GM12864 (cell line): ENCODE measurements at regions not wholly inside any gene's neighbourhood (a gene's known extent, or its start where the extent isn't known, plus 50 kb on each side); places are given as distances from the start of the nearest gene placed in this dataset.

ENCODE experiments used
- DNase-seq: peaks from one replicate; pipeline ENCODE4 v3.0.0-alpha.2; 2011; ENCODE audit warnings: low read depth
- H3K4me3 ChIP-seq: 2 replicates; pipeline ENCODE4 v1.5.1; 2011; ENCODE audit warnings: mild to moderate bottlenecking, low read depth, low read length, control low read depth
- TF ChIP-seq, protein P1 (sequence below): IDR thresholded peaks from 2 replicates; pipeline ENCODE4 v1.5.1; 2011; ENCODE audit warnings: low read depth, mild to moderate bottlenecking, moderate library complexity, low read length, control low read depth, inconsistent platforms; ENCODE audit errors: missing control alignments

DNA sequence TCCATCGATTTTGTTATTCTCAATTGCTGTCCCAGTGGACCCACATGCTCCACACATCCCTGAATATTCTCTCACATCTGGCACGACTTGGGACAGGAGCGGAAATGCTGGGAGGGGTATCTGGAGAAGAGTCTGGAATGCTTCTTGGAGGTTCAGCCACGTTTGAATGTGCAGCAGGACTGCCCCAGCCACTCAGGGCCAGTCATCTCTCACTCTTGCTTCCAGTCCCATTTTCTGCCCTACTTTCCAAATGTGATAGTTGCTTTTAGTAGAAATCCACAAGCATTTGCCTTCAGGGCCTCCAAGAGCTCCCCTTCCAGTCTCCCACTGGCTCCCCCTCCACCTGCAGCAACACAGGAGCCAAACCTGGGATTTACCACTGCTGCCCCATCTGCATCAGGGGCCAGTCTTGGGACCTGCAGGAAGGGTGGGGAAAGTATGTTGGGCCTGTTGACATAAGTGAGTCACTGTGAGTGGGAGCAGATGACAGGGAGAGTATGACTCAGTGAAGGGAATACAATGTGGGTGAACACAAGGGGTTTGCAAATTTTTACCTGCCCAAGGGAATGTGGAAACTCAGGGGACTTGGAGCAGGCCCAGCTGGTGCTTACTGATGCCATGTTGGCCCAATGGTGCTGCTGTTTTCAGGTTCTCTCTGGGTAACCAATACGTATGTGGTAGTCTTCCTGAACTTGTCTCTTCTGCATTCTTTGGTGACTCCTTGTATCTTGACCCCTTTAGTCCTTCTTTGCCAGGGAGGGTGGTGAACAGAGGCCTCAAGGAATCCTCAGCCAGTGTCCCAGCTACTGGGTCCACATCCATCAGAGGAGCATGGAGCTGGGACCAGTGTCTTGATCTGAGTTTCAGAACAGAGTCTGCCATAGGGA, 78.8 kb upstream of the CRHR1 start:
- TF ChIP-seq, protein P1, sequence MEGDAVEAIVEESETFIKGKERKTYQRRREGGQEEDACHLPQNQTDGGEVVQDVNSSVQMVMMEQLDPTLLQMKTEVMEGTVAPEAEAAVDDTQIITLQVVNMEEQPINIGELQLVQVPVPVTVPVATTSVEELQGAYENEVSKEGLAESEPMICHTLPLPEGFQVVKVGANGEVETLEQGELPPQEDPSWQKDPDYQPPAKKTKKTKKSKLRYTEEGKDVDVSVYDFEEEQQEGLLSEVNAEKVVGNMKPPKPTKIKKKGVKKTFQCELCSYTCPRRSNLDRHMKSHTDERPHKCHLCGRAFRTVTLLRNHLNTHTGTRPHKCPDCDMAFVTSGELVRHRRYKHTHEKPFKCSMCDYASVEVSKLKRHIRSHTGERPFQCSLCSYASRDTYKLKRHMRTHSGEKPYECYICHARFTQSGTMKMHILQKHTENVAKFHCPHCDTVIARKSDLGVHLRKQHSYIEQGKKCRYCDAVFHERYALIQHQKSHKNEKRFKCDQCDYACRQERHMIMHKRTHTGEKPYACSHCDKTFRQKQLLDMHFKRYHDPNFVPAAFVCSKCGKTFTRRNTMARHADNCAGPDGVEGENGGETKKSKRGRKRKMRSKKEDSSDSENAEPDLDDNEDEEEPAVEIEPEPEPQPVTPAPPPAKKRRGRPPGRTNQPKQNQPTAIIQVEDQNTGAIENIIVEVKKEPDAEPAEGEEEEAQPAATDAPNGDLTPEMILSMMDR: no peak
- DNase-seq: no peak
- H3K4me3 ChIP-seq: no peak overlapping the region

DNA sequence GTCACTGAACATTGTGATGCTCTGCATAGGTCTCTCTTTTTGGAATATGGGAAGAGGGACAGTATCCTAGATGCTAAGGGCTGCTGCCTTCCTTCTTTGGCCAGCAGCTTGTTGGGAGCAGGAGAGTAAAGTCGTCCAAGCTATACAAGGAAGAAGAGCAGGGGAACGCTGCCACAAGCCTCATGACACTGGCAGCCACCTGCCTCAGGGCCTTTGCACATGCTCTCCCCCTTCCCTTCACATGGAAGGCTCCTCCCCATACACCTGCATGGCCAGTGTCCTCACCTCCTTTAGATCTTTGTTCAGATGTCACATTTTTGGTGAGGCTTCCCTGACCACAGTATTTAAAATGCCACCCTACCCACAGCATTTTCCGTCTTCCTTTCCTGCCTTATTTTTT, 78.1 kb upstream of the CRHR1 start:
- no peak for DNase-seq
- H3K4me3 ChIP-seq: no peak overlapping the region
- TF ChIP-seq, protein P1: no peak

DNA sequence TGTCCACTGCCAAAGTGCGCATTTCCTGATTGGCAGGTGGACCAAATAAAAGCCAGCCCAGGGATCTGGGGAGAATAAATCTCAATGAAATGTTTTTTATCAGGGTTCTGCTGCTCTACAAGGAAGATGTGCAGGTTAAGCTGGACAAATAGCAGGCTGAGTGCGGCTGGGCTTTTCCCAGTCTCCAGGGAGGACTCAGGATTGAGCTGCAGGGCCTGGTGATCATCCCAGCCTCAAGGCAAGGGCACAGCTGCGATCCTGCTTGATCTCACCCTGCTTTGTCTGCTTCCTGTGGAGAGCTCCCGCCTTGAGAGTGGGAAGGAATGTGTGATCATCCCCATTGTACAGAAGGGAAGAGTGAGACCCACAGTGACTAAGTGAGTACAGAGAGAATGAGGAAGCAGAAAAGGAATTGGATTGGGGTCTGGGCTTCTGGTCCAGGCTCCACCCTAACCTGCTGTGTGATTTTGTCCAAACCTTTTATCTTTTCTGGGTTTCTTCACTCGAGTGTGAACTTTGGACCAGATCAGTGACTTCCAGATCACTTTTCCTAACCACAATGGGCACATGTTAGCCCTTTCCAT, 75.3 kb upstream of the CRHR1 start:
- TF ChIP-seq, protein P1: no peak
- no peak overlapping the region for H3K4me3 ChIP-seq
- no peak for DNase-seq

DNA sequence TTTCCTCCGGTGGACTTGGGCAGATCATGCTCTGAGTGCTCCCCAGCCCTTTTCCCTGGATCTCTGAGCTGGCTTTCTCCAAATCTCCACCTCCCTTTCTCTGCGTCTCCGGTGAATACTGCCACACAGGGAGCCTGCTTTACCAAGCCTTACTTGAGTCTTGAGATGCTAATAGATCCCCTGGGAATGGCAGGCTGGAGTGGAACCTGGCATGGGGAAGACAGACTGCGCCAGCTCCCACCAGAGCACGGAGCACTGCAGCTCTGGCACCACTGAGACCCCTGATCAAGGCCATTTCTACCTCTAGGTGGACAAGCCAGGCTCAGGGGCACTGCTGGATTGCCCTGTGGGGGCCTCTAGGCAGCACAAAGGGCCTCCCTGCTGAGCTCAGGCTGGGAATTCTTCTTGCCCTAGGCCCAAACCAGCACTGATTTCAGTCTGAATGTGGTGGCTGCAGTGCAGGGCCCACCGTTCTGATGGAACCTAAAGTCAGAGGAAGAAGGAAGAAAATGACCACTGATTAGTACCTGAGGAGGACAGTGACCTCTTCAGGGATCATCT, 74.3 kb upstream of the CRHR1 start:
- TF ChIP-seq, protein P1: no peak
- no peak for DNase-seq
- no peak overlapping the region for H3K4me3 ChIP-seq

DNA sequence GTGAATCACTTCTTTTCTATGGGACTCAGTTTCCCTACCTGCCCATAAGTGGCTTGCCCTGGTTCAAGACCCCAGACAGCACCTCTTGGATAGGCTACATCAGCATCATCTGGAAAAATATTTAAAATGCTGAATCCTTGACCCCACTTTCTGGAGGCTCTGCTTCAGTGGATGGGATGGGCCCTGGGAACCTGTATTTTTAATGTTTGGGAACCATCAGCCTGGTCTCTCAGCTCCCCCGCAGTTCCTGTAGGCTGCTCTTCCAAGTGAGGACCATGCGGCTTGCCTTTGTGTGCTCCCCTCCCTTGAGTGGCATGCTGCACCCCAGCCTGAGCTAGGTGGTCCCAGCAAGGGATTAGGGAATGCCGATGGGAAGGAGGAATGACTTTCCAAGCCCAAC, 68.3 kb upstream of the CRHR1 start:
- no peak for DNase-seq
- no peak overlapping the region for H3K4me3 ChIP-seq
- TF ChIP-seq, protein P1: no peak

DNA sequence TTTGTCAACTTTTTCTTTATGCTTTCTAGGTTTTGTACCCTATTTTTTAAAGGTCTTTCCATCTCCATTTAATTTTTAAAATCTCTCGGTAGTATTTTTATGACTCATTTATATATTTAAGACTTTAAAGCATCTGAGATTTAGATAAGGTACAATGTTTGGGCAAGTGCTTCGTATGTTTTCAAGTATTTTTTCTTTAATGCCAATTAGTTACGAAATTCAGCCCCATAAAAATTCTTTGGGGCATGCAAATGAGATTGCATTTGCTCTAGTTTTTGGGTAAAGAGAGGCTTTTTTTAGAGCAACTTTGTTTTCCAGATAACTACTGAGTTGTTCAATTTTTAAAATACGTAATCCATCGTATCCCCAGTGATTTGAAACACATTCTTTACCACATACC, 65.3 kb upstream of the CRHR1 start:
- TF ChIP-seq, protein P1: no peak
- no peak for DNase-seq
- H3K4me3 ChIP-seq: no peak overlapping the region
